HG03520 (cell line): ENCODE measurements at regions not wholly inside any gene's neighbourhood (a gene's known extent, or its start where the extent isn't known, plus 50 kb on each side); places are given as distances from the start of the nearest gene placed in this dataset.

ENCODE experiments used
- ATAC-seq: cut with Tn5 transposase; IDR thresholded peaks from one replicate; pipeline ENCODE4 v1.9.1; 2021; ENCODE audit warnings: mild to moderate bottlenecking, moderate library complexity; ENCODE audit not compliant: unreplicated experiment

- ATAC-seq, result peak; percentile 50
These were observed 77.3 kb upstream of the CNTN1 start for GRCh38 chr12:40614923-40615322.

DNA sequence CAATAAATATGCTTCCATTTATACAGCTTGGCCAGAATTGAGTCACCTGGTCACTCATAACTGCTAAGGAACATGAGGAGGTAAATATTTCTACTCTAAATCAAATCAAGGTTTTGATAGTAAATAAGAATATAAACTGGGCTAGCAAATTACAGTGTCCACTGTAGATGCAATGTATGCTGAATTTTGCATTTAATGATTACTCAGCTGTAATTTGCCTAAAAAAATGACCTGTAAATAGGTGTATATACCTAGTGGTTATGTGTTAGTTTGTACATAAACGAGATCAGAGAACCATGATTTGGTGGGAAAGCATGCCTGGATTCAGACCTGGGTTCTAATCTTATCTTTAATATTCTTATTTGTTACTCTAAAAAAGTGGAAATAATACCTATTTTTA is 76.6 kb upstream of the CNTN1 start:
- ATAC-seq, result no peak

DNA sequence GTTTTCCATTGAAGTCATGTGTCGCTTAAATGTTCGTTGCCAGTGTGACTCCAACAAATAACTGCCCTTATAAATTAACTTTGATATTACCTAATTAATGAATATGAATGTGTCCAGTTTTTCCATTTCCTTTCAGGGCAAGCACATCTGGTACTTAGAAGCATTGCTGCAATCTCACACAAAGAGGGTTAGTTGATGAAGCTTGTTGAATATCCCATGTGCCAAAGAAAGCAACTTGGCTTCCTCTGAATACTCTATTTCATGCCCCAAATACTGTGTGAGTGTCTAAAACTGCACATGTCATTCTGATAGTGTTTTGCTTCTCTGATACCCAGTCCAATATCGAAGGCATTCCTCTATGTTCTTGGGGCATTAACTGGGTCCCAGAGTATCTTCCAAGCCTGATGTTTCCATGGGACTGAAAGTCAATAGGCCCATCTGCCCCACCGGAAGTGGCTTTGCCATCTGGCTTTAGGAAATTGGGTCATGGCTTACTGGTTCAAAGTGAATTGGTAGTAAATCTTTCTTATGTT is 75.8 kb upstream of the CNTN1 start:
- ATAC-seq, result no peak

- no peak for ATAC-seq
These were observed 73.6 kb upstream of the CNTN1 start for GRCh38 chr12:40618636-40619035.

GRCh38 chr12:40620564-40621019 is 71.6 kb upstream of the CNTN1 start:
- no peak for ATAC-seq

GRCh38 chr12:40622246-40622838 is 69.9 kb upstream of the CNTN1 start:
- ATAC-seq, result no peak

- no peak for ATAC-seq
These were observed 60.1 kb upstream of the CNTN1 start for GRCh38 chr12:40632171-40632570.

- ATAC-seq, result no peak
These were observed 59.3 kb upstream of the CNTN1 start for GRCh38 chr12:40632933-40633332.

GRCh38 chr12:40634517-40635131 is 57.6 kb upstream of the CNTN1 start:
- ATAC-seq, result no peak

- ATAC-seq, result no peak
These were observed 57.0 kb upstream of the CNTN1 start for GRCh38 chr12:40635141-40635731.
